HepG2 (cell line): ENCODE measurements at regions not wholly inside any gene's neighbourhood (a gene's known extent, or its start where the extent isn't known, plus 50 kb on each side); places are given as distances from the start of the nearest gene placed in this dataset.

Source experiments
- ESRRA ChIP-seq: sonication (generic); formaldehyde crosslinking; IDR thresholded peaks from 2 replicates; pipeline ENCODE4 v1.5.1; 2020; ENCODE audit warnings: mild to moderate bottlenecking, low read depth, missing genetic modification reagents
- FOXJ3 ChIP-seq: sonication (generic); formaldehyde crosslinking; IDR thresholded peaks from 2 replicates; pipeline ENCODE4 v1.4.0; 2020; ENCODE audit warnings: missing genetic modification reagents, mild to moderate bottlenecking, borderline replicate concordance
- GABPA ChIP-seq, 2 experiments: IDR thresholded peaks; 2 replicates each; pipeline ENCODE4 v1.6.1; 2011 to 2016; ENCODE audit warnings: low read depth in 2 of 2, low read length in 1 of 2, missing biosample characterization in 1 of 2, missing genetic modification characterization in 1 of 2
- GATAD2A ChIP-seq: IDR thresholded peaks from 2 replicates; pipeline ENCODE4 v1.6.1; 2016
- GZF1 ChIP-seq: sonication (generic); formaldehyde crosslinking; IDR thresholded peaks from 2 replicates; pipeline ENCODE4 v1.5.1; 2020; ENCODE audit warnings: mild to moderate bottlenecking, missing genetic modification reagents
- ISL2 ChIP-seq: sonication (generic); formaldehyde crosslinking; IDR thresholded peaks from 2 replicates; pipeline ENCODE4 v1.5.0; 2020; ENCODE audit warnings: missing genetic modification reagents
- KAT8 ChIP-seq: IDR thresholded peaks from 2 replicates; pipeline ENCODE4 v1.6.1; 2016; ENCODE audit warnings: missing genetic modification reagents, missing compliant biosample characterization
- MXI1 ChIP-seq: IDR thresholded peaks from 3 replicates; pipeline ENCODE4 v1.6.1; 2012; ENCODE audit warnings: low read depth, low read length, inconsistent platforms, borderline replicate concordance
- NPAS2 ChIP-seq: sonication (generic); formaldehyde crosslinking; IDR thresholded peaks from 2 replicates; pipeline ENCODE4 v1.8.0; 2022; ENCODE audit warnings: mild to moderate bottlenecking, missing genetic modification reagents, borderline replicate concordance
- PPARG ChIP-seq: conservative IDR thresholded peaks from 2 replicates; pipeline ENCODE4 v1.6.1; 2016; ENCODE audit warnings: missing biosample characterization, missing genetic modification reagents
- SALL1 ChIP-seq: sonication (generic); formaldehyde crosslinking; IDR thresholded peaks from 2 replicates; pipeline ENCODE4 v1.8.0; 2022; ENCODE audit warnings: mild to moderate bottlenecking, missing genetic modification reagents
- SMC3 ChIP-seq: IDR thresholded peaks from 2 replicates; pipeline ENCODE4 v1.6.1; 2011; ENCODE audit warnings: low read length, improper control_type of control experiment
- STAT5B ChIP-seq: sonication (generic); formaldehyde crosslinking; IDR thresholded peaks from 2 replicates; pipeline ENCODE4 v1.4.0; 2020; ENCODE audit warnings: missing genetic modification reagents
- THAP11 ChIP-seq: IDR thresholded peaks from 2 replicates; pipeline ENCODE4 v1.6.1; 2016; ENCODE audit warnings: missing biosample characterization, missing genetic modification reagents
- XRCC5 ChIP-seq: fragments of 200-400 bp; formaldehyde crosslinking; optimal IDR thresholded peaks from 2 replicates; pipeline ENCODE3; 2017; ENCODE audit warnings: mild to moderate bottlenecking, low read length
- ZC3H4 ChIP-seq: sonication (generic); formaldehyde crosslinking; IDR thresholded peaks from 2 replicates; pipeline ENCODE4 v1.4.0; 2020; ENCODE audit warnings: missing genetic modification reagents, borderline replicate concordance
- ZFYVE20 ChIP-seq: sonication (generic); formaldehyde crosslinking; IDR thresholded peaks from 2 replicates; pipeline ENCODE4 v1.8.0; 2023; ENCODE audit warnings: low read depth, mild to moderate bottlenecking, moderate library complexity, missing genetic modification reagents, borderline replicate concordance
- ZKSCAN1 ChIP-seq: fragments of 150-350 bp; IDR thresholded peaks from 2 replicates; pipeline ENCODE4 v1.6.1; 2014; ENCODE audit warnings: low read length
- ZMYM4 ChIP-seq: sonication (generic); formaldehyde crosslinking; IDR thresholded peaks from 2 replicates; pipeline ENCODE4 v1.8.1; 2023; ENCODE audit warnings: mild to moderate bottlenecking, missing genetic modification reagents
- ZNF230 ChIP-seq: sonication (generic); formaldehyde crosslinking; IDR thresholded peaks from 2 replicates; pipeline ENCODE4 v1.4.0; 2020; ENCODE audit warnings: mild to moderate bottlenecking, missing genetic modification reagents
- ZNF709 ChIP-seq: sonication (generic); formaldehyde crosslinking; IDR thresholded peaks from 2 replicates; pipeline ENCODE4 v1.5.0; 2020; ENCODE audit warnings: mild to moderate bottlenecking, missing genetic modification reagents
- ZNF790 ChIP-seq: sonication (generic); formaldehyde crosslinking; IDR thresholded peaks from 2 replicates; pipeline ENCODE4 v1.8.0; 2022; ENCODE audit warnings: missing genetic modification reagents, mild to moderate bottlenecking, borderline replicate concordance
- TF ChIP-seq, protein P1 (sequence below): IDR thresholded peaks from 2 replicates; pipeline ENCODE4 v1.4.0; 2020; ENCODE audit warnings: mild to moderate bottlenecking, missing genetic modification reagents
- TF ChIP-seq, protein P2 (sequence below): IDR thresholded peaks from 2 replicates; pipeline ENCODE4 v1.6.1; 2012; ENCODE audit warnings: low read depth, low read length, improper control_type of control experiment
- TF ChIP-seq, protein P3 (sequence below): IDR thresholded peaks from 2 replicates; pipeline ENCODE4 v1.6.1; 2016; ENCODE audit warnings: low read depth, borderline replicate concordance
- TF ChIP-seq, protein P4 (sequence below): sonication (generic); formaldehyde crosslinking; IDR thresholded peaks from 2 replicates; pipeline ENCODE4 v1.4.0; 2020; ENCODE audit warnings: missing genetic modification reagents, borderline replicate concordance

DNA sequence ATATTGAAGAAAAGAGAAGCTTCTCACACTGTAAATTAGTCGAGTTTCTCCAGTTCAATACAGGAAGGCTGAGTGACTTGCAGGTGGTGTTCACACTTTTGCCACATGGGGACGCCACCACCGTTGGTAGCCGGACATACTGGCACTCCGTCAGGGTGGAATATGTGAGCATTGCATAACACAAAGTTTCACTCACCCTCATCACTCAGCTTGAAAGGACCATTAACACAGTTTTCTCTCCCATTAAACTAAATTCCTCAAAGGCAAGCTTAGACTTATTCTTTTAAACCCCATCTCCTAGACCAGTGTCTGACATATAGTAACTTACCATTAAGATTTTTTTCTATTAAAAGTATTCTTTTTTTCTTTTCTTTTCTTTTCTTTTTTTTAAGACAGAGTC, 105.3 kb upstream of the SERBP1 start (continued):
- TF ChIP-seq, protein P1, sequence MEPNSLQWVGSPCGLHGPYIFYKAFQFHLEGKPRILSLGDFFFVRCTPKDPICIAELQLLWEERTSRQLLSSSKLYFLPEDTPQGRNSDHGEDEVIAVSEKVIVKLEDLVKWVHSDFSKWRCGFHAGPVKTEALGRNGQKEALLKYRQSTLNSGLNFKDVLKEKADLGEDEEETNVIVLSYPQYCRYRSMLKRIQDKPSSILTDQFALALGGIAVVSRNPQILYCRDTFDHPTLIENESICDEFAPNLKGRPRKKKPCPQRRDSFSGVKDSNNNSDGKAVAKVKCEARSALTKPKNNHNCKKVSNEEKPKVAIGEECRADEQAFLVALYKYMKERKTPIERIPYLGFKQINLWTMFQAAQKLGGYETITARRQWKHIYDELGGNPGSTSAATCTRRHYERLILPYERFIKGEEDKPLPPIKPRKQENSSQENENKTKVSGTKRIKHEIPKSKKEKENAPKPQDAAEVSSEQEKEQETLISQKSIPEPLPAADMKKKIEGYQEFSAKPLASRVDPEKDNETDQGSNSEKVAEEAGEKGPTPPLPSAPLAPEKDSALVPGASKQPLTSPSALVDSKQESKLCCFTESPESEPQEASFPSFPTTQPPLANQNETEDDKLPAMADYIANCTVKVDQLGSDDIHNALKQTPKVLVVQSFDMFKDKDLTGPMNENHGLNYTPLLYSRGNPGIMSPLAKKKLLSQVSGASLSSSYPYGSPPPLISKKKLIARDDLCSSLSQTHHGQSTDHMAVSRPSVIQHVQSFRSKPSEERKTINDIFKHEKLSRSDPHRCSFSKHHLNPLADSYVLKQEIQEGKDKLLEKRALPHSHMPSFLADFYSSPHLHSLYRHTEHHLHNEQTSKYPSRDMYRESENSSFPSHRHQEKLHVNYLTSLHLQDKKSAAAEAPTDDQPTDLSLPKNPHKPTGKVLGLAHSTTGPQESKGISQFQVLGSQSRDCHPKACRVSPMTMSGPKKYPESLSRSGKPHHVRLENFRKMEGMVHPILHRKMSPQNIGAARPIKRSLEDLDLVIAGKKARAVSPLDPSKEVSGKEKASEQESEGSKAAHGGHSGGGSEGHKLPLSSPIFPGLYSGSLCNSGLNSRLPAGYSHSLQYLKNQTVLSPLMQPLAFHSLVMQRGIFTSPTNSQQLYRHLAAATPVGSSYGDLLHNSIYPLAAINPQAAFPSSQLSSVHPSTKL (CRISPR knock-in tag), result peak; percentile 81
- TF ChIP-seq GZF1 (CRISPR knock-in tag) (no peak), ZNF790 (0 out of 2 replicates have a peak, but pooled peaks have one; percentile 46), ISL2 (CRISPR knock-in tag) (peak; percentile 25; the same call in 1 of the 2 replicates), FOXJ3 (CRISPR knock-in tag) (no peak), MXI1 (0 out of 3 replicates have a peak, but pooled peaks have one; percentile 22), STAT5B (no peak), GATAD2A (CRISPR knock-in tag) (peak; percentile 65), ZC3H4 (CRISPR knock-in tag) (0 out of 2 replicates have a peak, but pooled peaks have one; percentile 69), THAP11 (CRISPR knock-in tag) (peak; percentile 61; the same call in 1 of the 2 replicates), ZFYVE20 (CRISPR knock-in tag) (no peak), SMC3 (peak; percentile 97), KAT8 (CRISPR knock-in tag) (0 out of 2 replicates have a peak, but pooled peaks have one; percentile 14), ZNF230 (CRISPR knock-in tag) (no peak), ZMYM4 (CRISPR knock-in tag) (0 out of 2 replicates have a peak, but pooled peaks have one; percentile 38), GABPA (IDR thresholded peaks at IDR 0.05; ENCODE audit: low read depth, low read length) (no peak), GABPA (CRISPR knock-in tag; IDR thresholded peaks at IDR 0.05; ENCODE audit: low read depth) (peak; percentile 8; the same call in 1 of the 2 replicates), ZNF709 (no peak; the same call in 1 of the 2 replicates), XRCC5 (peak; percentile 61), ZKSCAN1 (peak; percentile 83), ESRRA (CRISPR knock-in tag) (no peak), PPARG (CRISPR knock-in tag) (0 out of 2 replicates have a peak, but pooled peaks have one; percentile 51), SALL1 (CRISPR knock-in tag) (peak; percentile 72), NPAS2 (CRISPR knock-in tag) (no peak)
- TF ChIP-seq, protein P2, sequence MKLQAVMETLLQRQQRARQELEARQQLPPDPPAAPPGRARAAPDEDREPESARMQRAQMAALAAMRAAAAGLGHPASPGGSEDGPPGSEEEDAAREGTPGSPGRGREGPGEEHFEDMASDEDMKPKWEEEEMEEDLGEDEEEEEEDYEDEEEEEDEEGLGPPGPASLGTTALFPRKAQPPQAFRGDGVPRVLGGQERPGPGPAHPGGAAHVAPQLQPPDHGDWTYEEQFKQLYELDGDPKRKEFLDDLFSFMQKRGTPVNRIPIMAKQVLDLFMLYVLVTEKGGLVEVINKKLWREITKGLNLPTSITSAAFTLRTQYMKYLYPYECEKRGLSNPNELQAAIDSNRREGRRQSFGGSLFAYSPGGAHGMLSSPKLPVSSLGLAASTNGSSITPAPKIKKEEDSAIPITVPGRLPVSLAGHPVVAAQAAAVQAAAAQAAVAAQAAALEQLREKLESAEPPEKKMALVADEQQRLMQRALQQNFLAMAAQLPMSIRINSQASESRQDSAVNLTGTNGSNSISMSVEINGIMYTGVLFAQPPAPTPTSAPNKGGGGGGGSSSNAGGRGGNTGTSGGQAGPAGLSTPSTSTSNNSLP, result peak; percentile 75
- TF ChIP-seq, protein P3, sequence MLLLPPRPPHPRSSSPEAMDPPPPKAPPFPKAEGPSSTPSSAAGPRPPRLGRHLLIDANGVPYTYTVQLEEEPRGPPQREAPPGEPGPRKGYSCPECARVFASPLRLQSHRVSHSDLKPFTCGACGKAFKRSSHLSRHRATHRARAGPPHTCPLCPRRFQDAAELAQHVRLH (CRISPR knock-in tag), result peak; percentile 15; the same call in 1 of the 2 replicates
- TF ChIP-seq, protein P4, sequence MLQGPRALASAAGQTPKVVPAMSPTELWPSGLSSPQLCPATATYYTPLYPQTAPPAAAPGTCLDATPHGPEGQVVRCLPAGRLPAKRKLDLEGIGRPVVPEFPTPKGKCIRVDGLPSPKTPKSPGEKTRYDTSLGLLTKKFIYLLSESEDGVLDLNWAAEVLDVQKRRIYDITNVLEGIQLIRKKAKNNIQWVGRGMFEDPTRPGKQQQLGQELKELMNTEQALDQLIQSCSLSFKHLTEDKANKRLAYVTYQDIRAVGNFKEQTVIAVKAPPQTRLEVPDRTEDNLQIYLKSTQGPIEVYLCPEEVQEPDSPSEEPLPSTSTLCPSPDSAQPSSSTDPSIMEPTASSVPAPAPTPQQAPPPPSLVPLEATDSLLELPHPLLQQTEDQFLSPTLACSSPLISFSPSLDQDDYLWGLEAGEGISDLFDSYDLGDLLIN (CRISPR knock-in tag), result no peak
